Effector CD8-positive, alpha-beta T cell (primary cell): ENCODE measurements at regions not wholly inside any gene's neighbourhood (a gene's known extent, or its start where the extent isn't known, plus 50 kb on each side); places are given as distances from the start of the nearest gene placed in this dataset.

Source experiments
- DNase-seq: peaks from one replicate; lab custom pipeline; 2025; lab: John Stamatoyannopoulos, UW

GRCh38 chr3:177981576-177981975 lies 554.7 kb upstream of the KCNMB2 start:
- no peak for DNase-seq

- no peak for DNase-seq
Observed at GRCh38 chr3:177982034-177982433, 554.2 kb upstream of the KCNMB2 start.

- no peak for DNase-seq
Observed at GRCh38 chr3:177983320-177983719, 552.9 kb upstream of the KCNMB2 start.

GRCh38 chr3:177992993-177993970 lies 543.0 kb upstream of the KCNMB2 start:
- DNase-seq = no peak

GRCh38 chr3:177994976-177995375 lies 541.3 kb upstream of the KCNMB2 start:
- no peak for DNase-seq

GRCh38 chr3:177995381-177996085 lies 540.7 kb upstream of the KCNMB2 start:
- DNase-seq = no peak

GRCh38 chr3:178001670-178002101 lies 534.5 kb upstream of the KCNMB2 start:
- no peak for DNase-seq

GRCh38 chr3:178002113-178002512 lies 534.1 kb upstream of the KCNMB2 start:
- no peak for DNase-seq

- DNase-seq = no peak
Observed at GRCh38 chr3:178003756-178004155, 532.5 kb upstream of the KCNMB2 start.

GRCh38 chr3:178005961-178006360 lies 530.3 kb upstream of the KCNMB2 start:
- no peak for DNase-seq

GRCh38 chr3:178010306-178010705 lies 525.9 kb upstream of the KCNMB2 start:
- no peak for DNase-seq

GRCh38 chr3:178019645-178020044 lies 516.6 kb upstream of the KCNMB2 start:
- no peak for DNase-seq

- no peak for DNase-seq
Observed at GRCh38 chr3:178022599-178022998, 513.6 kb upstream of the KCNMB2 start.

GRCh38 chr3:178028933-178029332 lies 507.3 kb upstream of the KCNMB2 start:
- no peak for DNase-seq

GRCh38 chr3:178036451-178037144 lies 499.6 kb upstream of the KCNMB2 start:
- no peak for DNase-seq

GRCh38 chr3:178041931-178042330 lies 494.3 kb upstream of the KCNMB2 start:
- DNase-seq = no peak

GRCh38 chr3:178042376-178042775 lies 493.9 kb upstream of the KCNMB2 start:
- no peak for DNase-seq

- no peak for DNase-seq
Observed at GRCh38 chr3:178043084-178043483, 493.2 kb upstream of the KCNMB2 start.

GRCh38 chr3:178044320-178044719 lies 491.9 kb upstream of the KCNMB2 start:
- no peak for DNase-seq

GRCh38 chr3:178047496-178047895 lies 488.7 kb upstream of the KCNMB2 start:
- DNase-seq = no peak

- no peak for DNase-seq
Observed at GRCh38 chr3:178048768-178049167, 487.5 kb upstream of the KCNMB2 start.

GRCh38 chr3:178054471-178054870 lies 481.8 kb upstream of the KCNMB2 start:
- no peak for DNase-seq
